Neural crest cell (in vitro differentiated cells): ENCODE measurements at regions not wholly inside any gene's neighbourhood (a gene's known extent, or its start where the extent isn't known, plus 50 kb on each side); places are given as distances from the start of the nearest gene placed in this dataset.
"Not testable (repeated sequence)": the region's sequence is repeated elsewhere in the genome, so short reads cannot be mapped to it uniquely, and the experiment has no call there.

Source experiments
- DNase-seq: peaks from one replicate; pipeline ENCODE4 v3.0.0; 2021; ENCODE audit warnings: low read depth, mixed read lengths, low spot score
- H3K27ac Mint-ChIP-seq: one replicate; pipeline ENCODE4 v1.8.0; 2021; ENCODE audit warnings: mild to moderate bottlenecking, mixed read lengths; ENCODE audit not compliant: unreplicated experiment
- H3K27me3 Mint-ChIP-seq: 2 replicates; pipeline ENCODE4 v1.8.0; 2021; ENCODE audit warnings: low read depth, mild to moderate bottlenecking, mixed read lengths
- H3K36me3 Mint-ChIP-seq: 2 replicates; pipeline ENCODE4 v1.8.0; 2021; ENCODE audit warnings: low read depth, mild to moderate bottlenecking, mixed read lengths
- H3K4me1 Mint-ChIP-seq: 2 replicates; pipeline ENCODE4 v1.8.0; 2021; ENCODE audit warnings: mixed read lengths
- H3K4me3 Mint-ChIP-seq: one replicate; pipeline ENCODE4 v1.8.0; 2021; ENCODE audit warnings: mild to moderate bottlenecking, mixed read lengths
- H3K9me3 Mint-ChIP-seq: 2 replicates; pipeline ENCODE4 v1.8.0; 2021; ENCODE audit warnings: mixed read lengths
- TF ChIP-seq, protein P1 (sequence below): fragments of 200-600 bp; sonication (generic); conservative IDR thresholded peaks from 2 replicates; pipeline ENCODE4 v1.5.0; 2021; ENCODE audit warnings: antibody characterized with exemption, mild to moderate bottlenecking

DNA sequence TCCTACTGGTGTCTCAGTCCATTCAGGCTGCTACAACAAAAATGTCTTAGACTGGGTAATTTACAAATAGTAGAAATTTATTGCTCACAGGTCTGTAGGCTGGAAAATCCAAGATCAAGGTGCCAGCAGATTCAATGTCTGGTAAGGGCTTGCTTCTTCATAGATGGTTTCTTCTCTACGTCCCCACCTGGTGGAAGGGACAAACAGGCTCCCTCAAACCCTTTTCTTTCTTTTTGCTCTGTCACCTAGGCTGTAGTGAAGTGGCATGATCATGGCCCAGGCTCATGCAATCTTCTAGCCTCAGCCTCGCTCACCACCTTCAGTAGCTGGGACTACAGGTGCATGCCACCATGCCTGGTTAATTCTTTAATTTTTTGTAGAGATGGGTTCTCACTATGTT is 106.8 kb upstream of the RPH3A start:
- H3K4me3 Mint-ChIP-seq = no peak overlapping the region
- H3K9me3 Mint-ChIP-seq = no peaks in the 10 kb centered on the region
- H3K27me3 Mint-ChIP-seq = peaks cover 78% of the 10 kb centered on the region
- H3K27ac Mint-ChIP-seq = no peak overlapping the region
- TF ChIP-seq, protein P1, sequence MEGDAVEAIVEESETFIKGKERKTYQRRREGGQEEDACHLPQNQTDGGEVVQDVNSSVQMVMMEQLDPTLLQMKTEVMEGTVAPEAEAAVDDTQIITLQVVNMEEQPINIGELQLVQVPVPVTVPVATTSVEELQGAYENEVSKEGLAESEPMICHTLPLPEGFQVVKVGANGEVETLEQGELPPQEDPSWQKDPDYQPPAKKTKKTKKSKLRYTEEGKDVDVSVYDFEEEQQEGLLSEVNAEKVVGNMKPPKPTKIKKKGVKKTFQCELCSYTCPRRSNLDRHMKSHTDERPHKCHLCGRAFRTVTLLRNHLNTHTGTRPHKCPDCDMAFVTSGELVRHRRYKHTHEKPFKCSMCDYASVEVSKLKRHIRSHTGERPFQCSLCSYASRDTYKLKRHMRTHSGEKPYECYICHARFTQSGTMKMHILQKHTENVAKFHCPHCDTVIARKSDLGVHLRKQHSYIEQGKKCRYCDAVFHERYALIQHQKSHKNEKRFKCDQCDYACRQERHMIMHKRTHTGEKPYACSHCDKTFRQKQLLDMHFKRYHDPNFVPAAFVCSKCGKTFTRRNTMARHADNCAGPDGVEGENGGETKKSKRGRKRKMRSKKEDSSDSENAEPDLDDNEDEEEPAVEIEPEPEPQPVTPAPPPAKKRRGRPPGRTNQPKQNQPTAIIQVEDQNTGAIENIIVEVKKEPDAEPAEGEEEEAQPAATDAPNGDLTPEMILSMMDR = no peak
- no peaks in the 10 kb centered on the region for H3K4me1 Mint-ChIP-seq
- DNase-seq = no peak
- no peaks in the 10 kb centered on the region for H3K36me3 Mint-ChIP-seq

DNA sequence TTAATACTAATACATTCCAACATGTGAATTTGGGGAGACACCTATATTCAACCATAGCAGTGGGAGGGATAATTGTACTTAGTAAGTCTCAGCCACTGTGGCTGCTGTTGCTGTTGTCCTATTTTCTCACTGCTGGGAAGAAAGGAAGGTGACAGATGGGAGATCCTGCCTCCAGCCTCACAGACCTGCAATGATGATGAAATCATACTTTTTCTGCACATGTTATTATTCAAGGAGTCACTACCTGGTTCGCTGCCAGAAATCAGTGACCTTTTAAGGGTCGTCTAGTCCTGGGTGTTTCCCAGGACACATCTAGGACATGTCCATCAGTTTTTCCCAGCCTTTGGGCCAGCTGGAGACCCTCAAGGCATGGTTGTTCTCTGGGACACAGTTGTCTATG is 106.2 kb upstream of the RPH3A start:
- H3K36me3 Mint-ChIP-seq = no peaks in the 10 kb centered on the region
- DNase-seq = no peak
- H3K4me3 Mint-ChIP-seq = no peak overlapping the region
- TF ChIP-seq, protein P1 = no peak
- H3K9me3 Mint-ChIP-seq = no peaks in the 10 kb centered on the region
- peaks cover 78% of the 10 kb centered on the region for H3K27me3 Mint-ChIP-seq
- H3K4me1 Mint-ChIP-seq = no peaks in the 10 kb centered on the region
- no peak overlapping the region for H3K27ac Mint-ChIP-seq

DNA sequence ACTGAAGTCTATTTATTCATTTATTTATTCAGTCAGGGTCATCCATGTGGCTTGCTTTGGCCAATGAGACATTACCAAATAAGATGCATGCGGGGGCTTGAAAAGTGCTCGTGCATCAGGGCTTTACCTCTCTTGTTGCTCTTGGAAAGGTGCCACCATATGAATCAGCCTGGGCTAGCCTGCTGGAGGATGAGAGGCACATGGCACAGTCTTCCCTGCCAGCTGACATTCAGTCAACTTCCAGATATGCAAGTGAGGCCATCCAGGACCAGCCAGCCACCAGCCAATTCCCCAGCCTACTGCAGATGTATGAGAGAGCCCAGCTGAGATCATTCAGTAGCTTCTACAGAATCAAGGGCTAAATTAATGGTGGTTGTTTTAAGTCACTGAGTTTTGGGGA is 105.2 kb upstream of the RPH3A start:
- TF ChIP-seq, protein P1 = no peak
- H3K9me3 Mint-ChIP-seq = no peaks in the 10 kb centered on the region
- H3K27ac Mint-ChIP-seq = no peak overlapping the region
- H3K36me3 Mint-ChIP-seq = no peaks in the 10 kb centered on the region
- no peaks in the 10 kb centered on the region for H3K4me1 Mint-ChIP-seq
- H3K4me3 Mint-ChIP-seq = no peak overlapping the region
- peaks cover 70% of the 10 kb centered on the region for H3K27me3 Mint-ChIP-seq
- no peak for DNase-seq

GRCh38 chr12:112694065-112694464 is 97.5 kb upstream of the RPH3A start:
- TF ChIP-seq, protein P1 = no peak
- no peaks in the 10 kb centered on the region for H3K4me1 Mint-ChIP-seq
- peaks cover 62% of the 10 kb centered on the region for H3K27me3 Mint-ChIP-seq
- peaks cover 4% of the 10 kb centered on the region for H3K9me3 Mint-ChIP-seq
- H3K4me3 Mint-ChIP-seq = no peak overlapping the region
- H3K27ac Mint-ChIP-seq = no peak overlapping the region
- no peaks in the 10 kb centered on the region for H3K36me3 Mint-ChIP-seq
- DNase-seq = no peak

GRCh38 chr12:112697441-112697840 is 94.1 kb upstream of the RPH3A start:
- not testable (repeated sequence) for H3K27ac Mint-ChIP-seq, H3K4me1 Mint-ChIP-seq, H3K4me3 Mint-ChIP-seq, H3K9me3 Mint-ChIP-seq, DNase-seq, H3K36me3 Mint-ChIP-seq
- peaks cover 73% of the 10 kb centered on the region for H3K27me3 Mint-ChIP-seq

DNA sequence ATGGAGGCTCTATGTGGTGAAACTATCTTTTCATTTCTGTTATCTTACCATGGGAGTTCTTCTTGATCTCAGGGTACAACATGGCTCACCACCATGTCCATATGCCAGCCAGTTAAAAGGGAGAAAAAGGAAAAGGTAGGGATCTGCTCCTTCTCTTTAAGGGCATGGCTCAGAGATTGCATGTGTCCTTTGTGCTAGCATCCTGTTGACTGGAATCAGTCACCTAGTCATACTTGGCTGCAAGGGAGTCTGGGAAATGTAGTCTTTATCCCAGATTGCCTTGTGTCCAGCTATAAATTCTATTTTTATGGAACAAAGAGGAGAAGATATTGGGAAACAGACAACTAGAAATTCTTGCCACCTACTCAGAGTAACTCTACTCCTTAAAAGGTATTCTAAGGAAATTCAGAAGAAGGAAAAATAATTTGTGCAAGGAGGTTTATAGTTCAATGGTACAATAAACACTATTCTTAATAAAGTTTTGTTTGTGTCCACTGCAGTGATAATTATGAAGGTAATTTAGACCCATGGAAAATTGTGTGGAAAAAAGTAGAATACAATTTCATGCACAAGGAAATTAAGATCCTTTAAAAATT is 86.4 kb upstream of the RPH3A start:
- TF ChIP-seq, protein P1 = no peak
- DNase-seq = no peak
- no peaks in the 10 kb centered on the region for H3K36me3 Mint-ChIP-seq
- peaks cover 46% of the 10 kb centered on the region for H3K27me3 Mint-ChIP-seq
- no peak overlapping the region for H3K27ac Mint-ChIP-seq
- no peaks in the 10 kb centered on the region for H3K9me3 Mint-ChIP-seq
- no peak overlapping the region for H3K4me3 Mint-ChIP-seq
- H3K4me1 Mint-ChIP-seq = no peaks in the 10 kb centered on the region
